Stomach (tissue), 8 donors: ENCODE measurements at regions not wholly inside any gene's neighbourhood (a gene's known extent, or its start where the extent isn't known, plus 50 kb on each side); places are given as distances from the start of the nearest gene placed in this dataset.

Experiments used
- DNase-seq, 2 donors: peaks; one replicate each; pipeline versions ENCODE4 v3.0.0 to v3.0.0-alpha.2; 2013 to 2019
- H3K27ac ChIP-seq, 5 donors: fragments of 200-600 bp in 4 of 5; sonication (generic) in 4 of 5; one replicate each; pipeline ENCODE4 v1.5.1; 2013 to 2019; ENCODE audit warnings: mild to moderate bottlenecking in 1 of 5, moderate library complexity in 1 of 5
- H3K27me3 ChIP-seq, 3 donors: fragments of 200-600 bp; sonication (generic); one replicate each; pipeline ENCODE4 v1.5.1; 2017 to 2019; ENCODE audit warnings: mixed run types in 1 of 3
- H3K36me3 ChIP-seq, 4 donors: fragments of 200-600 bp; sonication (generic); 1 replicate in 3 of 4; 2 replicates in 1 of 4; pipeline ENCODE4 v1.5.1; 2016 to 2019
- H3K4me1 ChIP-seq, 4 donors: fragments of 200-600 bp; sonication (generic); one replicate each; pipeline ENCODE4 v1.5.1; 2016 to 2019
- H3K4me3 ChIP-seq, 4 donors: fragments of 200-600 bp; sonication (generic) in 3 of 4; one replicate each; pipeline ENCODE4 v1.5.1; 2016 to 2019; ENCODE audit warnings: mild to moderate bottlenecking in 1 of 4
- H3K9me3 ChIP-seq, 4 donors: fragments of 200-600 bp; sonication (generic); one replicate each; pipeline ENCODE4 v1.5.1; 2016 to 2019
- CTCF ChIP-seq, 7 experiments: fragments of 450-650 bp in 4 of 7; fragments of 200-600 bp in 3 of 7; sonication (generic) in 3 of 7; IDR thresholded peaks; one replicate each; pipeline ENCODE4 v1.5.1; 2016 to 2019; ENCODE audit warnings: antibody characterized with exemption in 7 of 7, control low read depth in 2 of 7, mild to moderate bottlenecking in 1 of 7
- EP300 ChIP-seq: sonication (generic); formaldehyde crosslinking; IDR thresholded peaks from one replicate; pipeline ENCODE4 v1.6.1; 2017; ENCODE audit warnings: antibody characterized with exemption
- POLR2A ChIP-seq, 4 donors: fragments of 450-650 bp; IDR thresholded peaks; one replicate each; pipeline ENCODE4 v1.6.1; 2016; ENCODE audit warnings: antibody characterized with exemption in 4 of 4, control low read depth in 2 of 4, mild to moderate bottlenecking in 1 of 4, moderate library complexity in 1 of 4
- POLR2AphosphoS5 ChIP-seq, 3 donors: sonication (generic); formaldehyde crosslinking; IDR thresholded peaks; one replicate each; pipeline ENCODE4 v1.6.1; 2016; ENCODE audit warnings: antibody characterized with exemption in 3 of 3
- WGBS, 5 donors: extraction: QIAGEN DNeasy Blood & Tissue Kit in 3 of 5; methylation state at CpG; one replicate each; pipeline versions ENCODE4 v1.1.5 to v1.1.7; 2013 to 2018; 5-methylcytosine and 5-hydroxymethylcytosine counted together
- intact Hi-C: fragments of 100-400 bp; cut with DNase I; formaldehyde crosslinking; loops from one replicate; pipeline ENCODE4 v1.15.1; 2023; ENCODE audit warnings: low total_unique reads
- small RNA-seq, 4 donors: library from RNA; depleted of rRNA; stranded (forward); fragments of <200 nt; gene quantifications; one replicate each; pipeline ENCODE3, GENCODE V24; 2016
- donor health status: healthy with polysubstance abuse.
- donor health status: Bipolar disorder and iron deficiency.
- donor health status: healthy.

DNA sequence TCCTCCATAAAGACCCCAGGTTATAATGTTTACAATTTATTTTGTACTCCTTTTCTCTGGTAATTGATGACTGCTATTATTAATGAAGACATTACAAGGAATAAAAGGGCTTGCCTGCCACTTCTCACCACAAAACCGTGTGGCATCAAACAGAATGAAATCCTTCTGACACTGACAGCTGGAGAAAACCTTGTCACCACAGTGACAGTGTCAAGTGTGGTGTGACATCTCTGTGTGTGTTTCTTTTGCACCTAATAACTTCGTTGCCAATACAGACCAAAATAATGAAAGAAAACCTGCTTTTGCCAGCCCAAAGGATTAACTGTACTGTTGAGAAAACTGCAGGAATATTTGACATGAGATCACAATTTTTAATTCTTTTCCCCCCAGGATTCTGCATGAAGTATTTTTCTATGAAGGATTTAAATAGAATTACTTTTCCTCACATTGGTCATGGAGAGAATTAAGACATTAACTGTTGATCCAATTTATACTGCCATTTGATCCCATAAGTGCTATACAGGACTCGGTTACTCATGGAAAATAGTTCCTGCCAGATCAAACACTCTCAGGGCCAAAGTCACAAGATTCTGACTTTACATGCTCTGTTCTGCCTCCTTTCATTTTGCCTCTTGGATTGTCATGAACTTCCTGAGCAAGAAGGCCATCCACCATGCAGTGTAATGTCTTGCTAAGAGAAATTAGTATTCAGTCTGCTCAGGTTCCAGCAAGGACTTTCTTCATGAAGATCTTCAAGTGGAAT is 60.4 kb upstream of the IFNG-AS1 start:
- peak overlapping the region; percentile 57 to 74 (median 64) for H3K27ac ChIP-seq
- H3K4me1 ChIP-seq: peaks cover 0 to 50% (median 23%) of the 10 kb centered on the region in 4 donors
- intact Hi-C loops: no loop called here
- no peaks in the 10 kb centered on the region for H3K27me3 ChIP-seq
- no peaks in the 10 kb centered on the region for H3K36me3 ChIP-seq
- H3K9me3 ChIP-seq: no peaks in the 10 kb centered on the region
- H3K4me3 ChIP-seq: no peak overlapping the region
- WGBS, 5 donors: 40 to 44% (median 42%) methylated on average over 3 of the region's 3 CpGs
- TF ChIP-seq POLR2AphosphoS5 (IDR thresholded peaks at IDR 0.05) (peak in 1 of 3 donors; percentile 11), POLR2A (IDR thresholded peaks at IDR 0.05) (no peak)
- peak; percentile 12 to 45 for DNase-seq

DNA sequence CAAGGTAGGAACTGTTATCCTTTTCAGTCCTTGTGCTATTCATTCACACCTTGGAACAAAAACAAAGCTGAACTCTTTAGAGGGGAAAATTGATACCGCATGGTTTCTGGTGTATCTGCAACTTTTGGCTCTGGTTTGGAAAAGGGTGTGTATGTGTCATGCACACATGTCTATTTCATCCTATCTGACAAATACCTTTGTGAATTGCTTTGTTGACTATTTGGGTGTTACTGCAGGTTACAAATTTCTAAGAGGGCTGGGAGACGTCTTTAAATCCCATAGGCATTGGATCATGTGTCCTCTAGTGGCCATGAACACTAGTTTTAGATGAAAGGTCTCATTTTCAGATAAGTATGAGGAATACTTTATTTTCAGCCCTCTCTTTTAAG is 59.9 kb upstream of the IFNG-AS1 start:
- intact Hi-C loops: no loop called here
- 30 to 59% (median 51%) methylated on average over 2 of the region's 2 CpGs for WGBS, 5 donors
- peak overlapping the region in 4 of 5 donors; percentile 54 to 71 (median 62) for H3K27ac ChIP-seq

DNA sequence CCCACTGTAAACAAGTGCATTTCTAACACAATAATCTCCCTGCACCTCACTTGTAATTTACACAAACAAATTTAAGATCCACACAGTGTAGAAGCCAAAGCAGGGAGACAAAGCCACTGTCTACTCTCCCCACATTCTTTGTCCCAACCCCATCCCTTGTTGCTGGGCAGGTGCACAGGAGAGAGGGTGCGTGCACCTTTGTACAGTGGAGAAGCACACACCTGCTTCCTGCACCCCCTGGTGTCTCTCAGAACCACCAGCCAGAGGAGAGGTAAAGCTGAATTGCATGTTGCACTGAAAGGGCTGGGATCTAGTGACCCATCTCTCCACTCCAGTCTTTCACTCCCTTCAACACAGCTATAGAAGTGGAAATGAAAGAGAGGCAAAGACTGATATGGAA is 51.4 kb upstream of the IFNG-AS1 start:
- intact Hi-C loops: no loop called here
- no peaks in the 10 kb centered on the region for H3K9me3 ChIP-seq
- 77 to 100% (median 95%) methylated on average over 1 of the region's 1 CpG for WGBS, 5 donors

More for the DNA sequence above, 59.9 kb upstream of the IFNG-AS1 start:
- H3K27me3 ChIP-seq: no peaks in the 10 kb centered on the region
- H3K9me3 ChIP-seq: no peaks in the 10 kb centered on the region
- no peak overlapping the region for H3K4me3 ChIP-seq
- H3K36me3 ChIP-seq: no peaks in the 10 kb centered on the region
- DNase-seq: peak in 1 of 2 donors; percentile 17
- TF ChIP-seq POLR2A (IDR thresholded peaks at IDR 0.05): no peak
- TF ChIP-seq POLR2AphosphoS5 (IDR thresholded peaks at IDR 0.05): no peak
- no peak for TF ChIP-seq EP300
- TF ChIP-seq CTCF (IDR thresholded peaks at IDR 0.05): no peak
- peaks cover 0 to 48% (median 23%) of the 10 kb centered on the region in 4 donors for H3K4me1 ChIP-seq

More for the DNA sequence above, 51.4 kb upstream of the IFNG-AS1 start:
- Histone ChIP-seq H3K27me3 (no peaks in the 10 kb centered on the region), H3K4me3 (no peak overlapping the region), H3K4me1 (peaks cover 4 to 13% (median 9%) of the 10 kb centered on the region in 4 donors), H3K27ac (no peak overlapping the region), H3K36me3 (no peaks in the 10 kb centered on the region)
- no peak for TF ChIP-seq CTCF (IDR thresholded peaks at IDR 0.05)
- TF ChIP-seq POLR2A (IDR thresholded peaks at IDR 0.05): no peak
- no peak for TF ChIP-seq EP300
- no peak for TF ChIP-seq POLR2AphosphoS5 (IDR thresholded peaks at IDR 0.05)
- DNase-seq: no peak

Small RNA genes in the stretch of these regions (small RNA-seq; reads per million reads assigned to genes)
- gene AC022513.1: 0 reads per million in 4 donors
